ENCODE measurements at regions not wholly inside any gene's neighbourhood (a gene's known extent, or its start where the extent isn't known, plus 50 kb on each side); places are given as distances from the start of the nearest gene placed in this dataset.

- TF ChIP-seq CTCF (IDR thresholded peaks at IDR 0.05) = no peak
- no peak for TF ChIP-seq POLR2A (IDR thresholded peaks at IDR 0.05)
Observed at GRCh38 chr6:167696296-167696695, 130.4 kb upstream of the AFDN start.
